Loucy (cell line): ENCODE measurements at regions not wholly inside any gene's neighbourhood (a gene's known extent, or its start where the extent isn't known, plus 50 kb on each side); places are given as distances from the start of the nearest gene placed in this dataset.

ENCODE experiments used
- CTCF ChIP-seq: fragments of 200-600 bp; sonication (generic); conservative IDR thresholded peaks from 2 replicates; pipeline ENCODE4 v1.5.1; 2014; ENCODE audit warnings: mild to moderate bottlenecking, antibody characterized with exemption, low read length
- EZH2phosphoT487 ChIP-seq: fragments of 200-600 bp; IDR thresholded peaks from 2 replicates; pipeline ENCODE4 v1.6.1; 2018; ENCODE audit warnings: antibody characterized with exemption, mild to moderate bottlenecking, moderate library complexity, borderline replicate concordance

GRCh38 chr7:12826079-12826478 is 138.6 kb downstream of the ARL4A start:
- TF ChIP-seq CTCF (no peak), EZH2phosphoT487 (no peak)
